ENCODE measurements at regions not wholly inside any gene's neighbourhood (a gene's known extent, or its start where the extent isn't known, plus 50 kb on each side); places are given as distances from the start of the nearest gene placed in this dataset.

DNA sequence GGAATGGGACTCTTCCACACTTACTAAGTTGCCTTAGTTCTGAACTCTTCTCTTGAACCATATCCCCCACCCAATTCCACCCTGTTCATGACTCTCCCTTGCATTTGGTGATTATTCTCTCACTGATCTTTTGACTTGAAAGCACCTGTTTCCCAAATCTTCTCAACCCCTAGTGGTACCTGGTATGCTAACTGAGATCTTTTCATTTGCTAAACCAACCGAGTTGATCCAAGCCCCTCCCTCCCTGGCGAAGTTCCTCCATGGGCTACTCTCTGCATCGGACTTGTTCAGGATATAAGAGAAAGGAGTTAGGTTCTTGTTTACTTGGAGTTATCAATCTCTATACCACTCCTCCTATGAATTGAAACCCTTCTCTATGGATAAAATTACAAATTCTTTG is 593.5 kb downstream of the BCL11A start:
- H3K9me3 ChIP-seq (ENCODE audit: low read length) = no peaks in the 10 kb centered on the region
- H3K36me3 ChIP-seq (ENCODE audit: insufficient read depth, low read length) = no peaks in the 10 kb centered on the region
- no peaks in the 10 kb centered on the region for H3K27me3 ChIP-seq (ENCODE audit: control insufficient read depth in 1 of 2, insufficient read depth in 2 of 2, low read length in 2 of 2)
- no peak overlapping the region for H3K4me3 ChIP-seq (ENCODE audit: low read depth in 1 of 2, low read length in 2 of 2)
- H3K4me1 ChIP-seq (ENCODE audit: insufficient read depth, low read length) = no peaks in the 10 kb centered on the region
- H3K27ac ChIP-seq (ENCODE audit: low read depth, low read length) = no peak overlapping the region
- H3K9ac ChIP-seq (ENCODE audit: low read length) = no peak overlapping the region

- Histone ChIP-seq H3K36me3 (ENCODE audit: insufficient read depth, low read length) (no peaks in the 10 kb centered on the region), H3K4me1 (ENCODE audit: insufficient read depth, low read length) (no peaks in the 10 kb centered on the region), H3K4me3 (ENCODE audit: low read depth in 1 of 2, low read length in 2 of 2) (no peak overlapping the region), H3K27me3 (ENCODE audit: control insufficient read depth in 1 of 2, insufficient read depth in 2 of 2, low read length in 2 of 2) (no peaks in the 10 kb centered on the region), H3K9ac (ENCODE audit: low read length) (no peak overlapping the region), H3K27ac (ENCODE audit: low read depth, low read length) (no peak overlapping the region), H3K9me3 (ENCODE audit: low read length) (no peaks in the 10 kb centered on the region)
These were observed 596.0 kb downstream of the BCL11A start for GRCh38 chr2:59957504-59957903.

DNA sequence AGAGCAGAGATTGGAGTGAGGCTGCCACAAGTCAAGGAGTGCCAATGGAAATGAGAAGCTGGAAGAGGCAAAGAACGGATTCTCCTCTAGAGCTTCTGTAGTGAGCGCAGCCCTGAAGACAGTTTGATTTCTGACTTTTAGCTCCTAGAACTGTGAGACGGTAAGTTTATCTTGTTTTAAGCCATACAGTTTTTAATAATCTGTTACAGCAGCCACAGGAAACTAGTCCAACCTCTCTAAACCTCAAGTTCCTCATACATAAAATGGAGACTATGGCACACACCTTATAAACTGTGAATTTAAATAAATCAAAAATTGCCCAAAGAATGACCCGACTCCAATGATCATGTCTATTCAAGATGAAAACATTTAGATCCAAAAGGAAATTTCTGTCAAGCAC is 596.5 kb downstream of the BCL11A start:
- Histone ChIP-seq H3K27ac (ENCODE audit: low read depth, low read length) (no peak overlapping the region), H3K4me3 (ENCODE audit: low read depth in 1 of 2, low read length in 2 of 2) (no peak overlapping the region), H3K9me3 (ENCODE audit: low read length) (no peaks in the 10 kb centered on the region), H3K4me1 (ENCODE audit: insufficient read depth, low read length) (no peaks in the 10 kb centered on the region), H3K36me3 (ENCODE audit: insufficient read depth, low read length) (no peaks in the 10 kb centered on the region), H3K27me3 (ENCODE audit: control insufficient read depth in 1 of 2, insufficient read depth in 2 of 2, low read length in 2 of 2) (no peaks in the 10 kb centered on the region), H3K9ac (ENCODE audit: low read length) (no peak overlapping the region)

GRCh38 chr2:59947917-59948541 is 605.4 kb downstream of the BCL11A start:
- no peak overlapping the region for H3K27ac ChIP-seq (ENCODE audit: low read depth, low read length)
- H3K9me3 ChIP-seq (ENCODE audit: low read length) = no peaks in the 10 kb centered on the region
- H3K4me1 ChIP-seq (ENCODE audit: insufficient read depth, low read length) = no peaks in the 10 kb centered on the region
- H3K4me3 ChIP-seq (ENCODE audit: low read depth in 1 of 2, low read length in 2 of 2) = no peak overlapping the region
- H3K9ac ChIP-seq (ENCODE audit: low read length) = no peak overlapping the region
- H3K27me3 ChIP-seq (ENCODE audit: control insufficient read depth in 1 of 2, insufficient read depth in 2 of 2, low read length in 2 of 2) = no peaks in the 10 kb centered on the region
- H3K36me3 ChIP-seq (ENCODE audit: insufficient read depth, low read length) = no peaks in the 10 kb centered on the region

DNA sequence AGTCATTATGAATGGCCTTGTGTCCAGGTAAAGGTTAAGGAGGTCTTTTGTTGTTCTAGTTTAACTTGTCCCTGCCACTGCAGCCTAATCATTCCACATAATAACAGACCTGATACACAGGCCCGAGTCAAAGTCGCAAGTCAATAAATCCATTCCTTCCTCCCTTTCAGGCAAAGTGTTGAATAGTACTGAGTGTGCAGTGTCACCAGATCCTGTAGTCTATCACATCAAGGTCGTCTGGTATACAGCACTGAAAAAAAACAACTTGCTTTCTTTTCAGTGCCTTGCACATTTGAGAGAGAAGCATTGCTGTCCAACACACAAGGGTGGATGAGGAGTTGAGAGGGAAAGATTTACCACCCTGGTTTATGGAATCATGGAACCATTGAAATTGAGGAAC is 606.2 kb downstream of the BCL11A start:
- Histone ChIP-seq H3K27me3 (ENCODE audit: control insufficient read depth in 1 of 2, insufficient read depth in 2 of 2, low read length in 2 of 2) (no peaks in the 10 kb centered on the region), H3K9ac (ENCODE audit: low read length) (no peak overlapping the region), H3K36me3 (ENCODE audit: insufficient read depth, low read length) (no peaks in the 10 kb centered on the region), H3K27ac (ENCODE audit: low read depth, low read length) (no peak overlapping the region), H3K4me3 (ENCODE audit: low read depth in 1 of 2, low read length in 2 of 2) (no peak overlapping the region), H3K4me1 (ENCODE audit: insufficient read depth, low read length) (no peaks in the 10 kb centered on the region), H3K9me3 (ENCODE audit: low read length) (no peaks in the 10 kb centered on the region)

GRCh38 chr2:59939236-59939635 is 614.2 kb downstream of the BCL11A start:
- H3K27ac ChIP-seq (ENCODE audit: low read depth, low read length) = no peak overlapping the region
- no peaks in the 10 kb centered on the region for H3K9me3 ChIP-seq (ENCODE audit: low read length)
- H3K36me3 ChIP-seq (ENCODE audit: insufficient read depth, low read length) = no peaks in the 10 kb centered on the region
- no peaks in the 10 kb centered on the region for H3K27me3 ChIP-seq (ENCODE audit: control insufficient read depth in 1 of 2, insufficient read depth in 2 of 2, low read length in 2 of 2)
- no peak overlapping the region for H3K9ac ChIP-seq (ENCODE audit: low read length)
- H3K4me3 ChIP-seq (ENCODE audit: low read depth in 1 of 2, low read length in 2 of 2) = no peak overlapping the region
- H3K4me1 ChIP-seq (ENCODE audit: insufficient read depth, low read length) = peaks cover 9% of the 10 kb centered on the region

GRCh38 chr2:59938181-59938580 is 615.3 kb downstream of the BCL11A start:
- H3K27me3 ChIP-seq (ENCODE audit: control insufficient read depth in 1 of 2, insufficient read depth in 2 of 2, low read length in 2 of 2) = no peaks in the 10 kb centered on the region
- no peak overlapping the region for H3K4me3 ChIP-seq (ENCODE audit: low read depth in 1 of 2, low read length in 2 of 2)
- no peaks in the 10 kb centered on the region for H3K9me3 ChIP-seq (ENCODE audit: low read length)
- H3K36me3 ChIP-seq (ENCODE audit: insufficient read depth, low read length) = no peaks in the 10 kb centered on the region
- H3K9ac ChIP-seq (ENCODE audit: low read length) = no peak overlapping the region
- no peak overlapping the region for H3K27ac ChIP-seq (ENCODE audit: low read depth, low read length)
- H3K4me1 ChIP-seq (ENCODE audit: insufficient read depth, low read length) = peaks cover 15% of the 10 kb centered on the region

GRCh38 chr2:59936048-59936447 is 617.4 kb downstream of the BCL11A start:
- H3K9me3 ChIP-seq (ENCODE audit: low read length) = no peaks in the 10 kb centered on the region
- H3K27ac ChIP-seq (ENCODE audit: low read depth, low read length) = no peak overlapping the region
- no peaks in the 10 kb centered on the region for H3K36me3 ChIP-seq (ENCODE audit: insufficient read depth, low read length)
- no peak overlapping the region for H3K9ac ChIP-seq (ENCODE audit: low read length)
- no peak overlapping the region for H3K4me3 ChIP-seq (ENCODE audit: low read depth in 1 of 2, low read length in 2 of 2)
- H3K27me3 ChIP-seq (ENCODE audit: control insufficient read depth in 1 of 2, insufficient read depth in 2 of 2, low read length in 2 of 2) = no peaks in the 10 kb centered on the region
- peaks cover 15% of the 10 kb centered on the region for H3K4me1 ChIP-seq (ENCODE audit: insufficient read depth, low read length)

- Histone ChIP-seq H3K27ac (ENCODE audit: low read depth, low read length) (no peak overlapping the region), H3K4me1 (ENCODE audit: insufficient read depth, low read length) (peaks cover 15% of the 10 kb centered on the region), H3K9ac (ENCODE audit: low read length) (no peak overlapping the region), H3K9me3 (ENCODE audit: low read length) (no peaks in the 10 kb centered on the region), H3K36me3 (ENCODE audit: insufficient read depth, low read length) (no peaks in the 10 kb centered on the region), H3K27me3 (ENCODE audit: control insufficient read depth in 1 of 2, insufficient read depth in 2 of 2, low read length in 2 of 2) (no peaks in the 10 kb centered on the region), H3K4me3 (ENCODE audit: low read depth in 1 of 2, low read length in 2 of 2) (no peak overlapping the region)
These were observed 618.4 kb downstream of the BCL11A start for GRCh38 chr2:59935005-59935404.

GRCh38 chr2:59933948-59934347 is 619.5 kb downstream of the BCL11A start:
- H3K27ac ChIP-seq (ENCODE audit: low read depth, low read length) = no peak overlapping the region
- peaks cover 15% of the 10 kb centered on the region for H3K4me1 ChIP-seq (ENCODE audit: insufficient read depth, low read length)
- no peaks in the 10 kb centered on the region for H3K27me3 ChIP-seq (ENCODE audit: control insufficient read depth in 1 of 2, insufficient read depth in 2 of 2, low read length in 2 of 2)
- H3K36me3 ChIP-seq (ENCODE audit: insufficient read depth, low read length) = no peaks in the 10 kb centered on the region
- no peak overlapping the region for H3K9ac ChIP-seq (ENCODE audit: low read length)
- no peak overlapping the region for H3K4me3 ChIP-seq (ENCODE audit: low read depth in 1 of 2, low read length in 2 of 2)
- H3K9me3 ChIP-seq (ENCODE audit: low read length) = no peaks in the 10 kb centered on the region

DNA sequence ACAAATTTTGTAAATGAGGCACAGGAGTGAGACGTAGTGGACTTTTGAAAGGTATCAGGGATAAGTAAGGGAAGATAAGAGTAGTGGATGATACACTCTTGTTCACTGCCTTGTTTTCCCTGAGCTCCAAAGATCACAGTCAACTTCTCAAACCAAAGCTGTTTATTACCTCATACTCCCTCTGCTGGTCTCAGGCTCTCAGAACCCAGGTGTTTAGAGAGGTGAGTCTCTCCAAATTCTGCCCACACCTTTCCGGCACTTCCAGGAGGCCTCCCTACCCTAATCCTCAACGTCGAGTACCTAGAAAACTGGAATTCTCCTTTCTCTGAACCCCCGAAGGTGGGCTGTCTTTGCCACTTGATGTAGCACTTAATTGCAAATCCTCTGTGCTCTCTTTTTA is 621.1 kb downstream of the BCL11A start:
- H3K4me1 ChIP-seq (ENCODE audit: insufficient read depth, low read length) = peaks cover 15% of the 10 kb centered on the region
- no peaks in the 10 kb centered on the region for H3K36me3 ChIP-seq (ENCODE audit: insufficient read depth, low read length)
- H3K27me3 ChIP-seq (ENCODE audit: control insufficient read depth in 1 of 2, insufficient read depth in 2 of 2, low read length in 2 of 2) = no peaks in the 10 kb centered on the region
- H3K4me3 ChIP-seq (ENCODE audit: low read depth in 1 of 2, low read length in 2 of 2) = no peak overlapping the region
- H3K9me3 ChIP-seq (ENCODE audit: low read length) = no peaks in the 10 kb centered on the region
- no peak overlapping the region for H3K27ac ChIP-seq (ENCODE audit: low read depth, low read length)
- no peak overlapping the region for H3K9ac ChIP-seq (ENCODE audit: low read length)

GRCh38 chr2:59930430-59930829 is 623.0 kb downstream of the BCL11A start:
- Histone ChIP-seq H3K36me3 (ENCODE audit: insufficient read depth, low read length) (no peaks in the 10 kb centered on the region), H3K9me3 (ENCODE audit: low read length) (no peaks in the 10 kb centered on the region), H3K4me3 (ENCODE audit: low read depth in 1 of 2, low read length in 2 of 2) (no peak overlapping the region), H3K4me1 (ENCODE audit: insufficient read depth, low read length) (peaks cover 15% of the 10 kb centered on the region), H3K27ac (ENCODE audit: low read depth, low read length) (no peak overlapping the region), H3K9ac (ENCODE audit: low read length) (no peak overlapping the region), H3K27me3 (ENCODE audit: control insufficient read depth in 1 of 2, insufficient read depth in 2 of 2, low read length in 2 of 2) (no peaks in the 10 kb centered on the region)

Measured in muscle layer of colon (tissue), 2 donors.